Erythroblast (primary cell): ENCODE measurements at regions not wholly inside any gene's neighbourhood (a gene's known extent, or its start where the extent isn't known, plus 50 kb on each side); places are given as distances from the start of the nearest gene placed in this dataset.

Experiments
- GATA1 ChIP-seq: IDR thresholded peaks from 2 replicates; pipeline ENCODE4 v1.6.1; 2011; ENCODE audit warnings: low read depth, mild to moderate bottlenecking, control low read depth, low read length, moderate library complexity
- POLR2A ChIP-seq: IDR thresholded peaks from 2 replicates; pipeline ENCODE4 v1.6.1; 2011; ENCODE audit warnings: mild to moderate bottlenecking, low read length

- no peak for TF ChIP-seq POLR2A
- TF ChIP-seq GATA1, result no peak
Observed at GRCh38 chr11:45061641-45062040, 84.8 kb upstream of the PRDM11 start.
